SH-SY5Y (cell line): ENCODE measurements at regions not wholly inside any gene's neighbourhood (a gene's known extent, or its start where the extent isn't known, plus 50 kb on each side); places are given as distances from the start of the nearest gene placed in this dataset.

Experiments used
- GATA2 ChIP-seq: IDR thresholded peaks from 2 replicates; pipeline ENCODE4 v1.6.1; 2011; ENCODE audit warnings: mild to moderate bottlenecking, low read depth, low read length
- GATA3 ChIP-seq: IDR thresholded peaks from 2 replicates; pipeline ENCODE4 v1.6.1; 2011; ENCODE audit warnings: low read depth, mild to moderate bottlenecking, low read length, moderate library complexity

DNA sequence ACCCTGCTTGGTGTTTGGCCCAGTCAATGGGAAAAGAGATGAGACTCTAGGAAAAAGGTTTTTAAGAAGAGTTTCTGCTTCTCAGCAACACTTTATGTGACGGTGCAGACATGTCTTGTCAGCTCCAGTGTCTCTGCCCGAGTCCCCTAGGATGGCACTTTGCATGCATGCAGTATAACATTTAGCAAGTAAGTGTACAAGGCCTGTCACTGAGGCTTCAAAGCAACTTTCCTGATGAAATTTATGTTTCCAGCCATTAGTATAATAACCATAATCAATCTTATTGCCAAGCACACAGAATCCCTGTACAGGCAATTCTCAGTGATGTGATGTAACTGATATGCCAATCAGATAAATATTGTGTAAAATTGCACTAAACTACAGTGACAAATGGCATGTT is 248.1 kb upstream of the PLET1 start:
- no peak for TF ChIP-seq GATA3
- TF ChIP-seq GATA2: no peak
